Cardiac fibroblast (primary cell): ENCODE measurements at regions not wholly inside any gene's neighbourhood (a gene's known extent, or its start where the extent isn't known, plus 50 kb on each side); places are given as distances from the start of the nearest gene placed in this dataset.

ENCODE experiments used
- DNase-seq, 2 donors: peaks; one replicate each; pipeline versions ENCODE4 v3.0.0 to v3.0.0-alpha.2; 2010; ENCODE audit warnings: low read depth in 2 of 2
- H3K4me3 ChIP-seq, 2 donors: replicated peaks in 1 of 2; 1 replicate in 1 of 2; 2 replicates in 1 of 2; pipeline ENCODE4 v1.5.1; 2011; ENCODE audit warnings: low read depth in 2 of 2, low read length in 2 of 2, mild to moderate bottlenecking in 2 of 2, moderate library complexity in 1 of 2
- TF ChIP-seq, protein P1 (sequence below): IDR thresholded peaks from one replicate; pipeline ENCODE4 v1.5.1; 2011; ENCODE audit warnings: low read depth, mild to moderate bottlenecking, low read length, inconsistent platforms

DNA sequence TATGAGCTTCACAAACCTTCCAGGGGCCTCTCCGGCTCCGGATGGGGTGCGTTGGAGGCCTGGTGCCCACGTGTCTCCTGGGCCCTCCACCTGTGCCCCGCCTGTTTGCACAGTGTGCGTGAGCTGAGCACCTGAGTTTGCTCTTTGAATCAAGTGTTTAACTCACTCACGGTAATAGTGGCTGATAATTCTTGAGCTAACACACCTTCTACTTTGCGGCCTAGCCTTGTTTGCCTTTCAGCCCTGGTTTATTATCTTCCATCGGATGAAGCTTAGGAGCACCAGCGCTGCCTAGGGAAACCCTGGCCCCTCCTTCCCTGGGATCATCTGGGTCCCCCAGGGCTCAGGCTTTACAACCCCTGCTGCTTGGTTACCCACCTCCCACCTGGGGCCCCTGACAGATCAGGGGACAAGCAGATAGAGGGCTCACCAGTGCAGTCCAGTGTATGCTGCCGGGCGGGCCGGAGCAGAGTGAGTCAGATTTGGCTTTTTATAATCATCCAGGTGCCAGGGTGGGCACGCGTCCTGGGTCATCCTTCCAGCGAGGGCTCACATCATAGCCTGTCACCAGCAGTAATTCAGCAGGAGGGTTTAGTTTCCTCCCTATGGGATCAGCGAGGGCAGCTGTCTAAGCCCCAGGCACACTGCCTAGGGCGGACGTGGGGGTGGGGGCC lies 62.8 kb upstream of the RFLNA start:
- H3K4me3 ChIP-seq, result no peak overlapping the region
- TF ChIP-seq, protein P1, sequence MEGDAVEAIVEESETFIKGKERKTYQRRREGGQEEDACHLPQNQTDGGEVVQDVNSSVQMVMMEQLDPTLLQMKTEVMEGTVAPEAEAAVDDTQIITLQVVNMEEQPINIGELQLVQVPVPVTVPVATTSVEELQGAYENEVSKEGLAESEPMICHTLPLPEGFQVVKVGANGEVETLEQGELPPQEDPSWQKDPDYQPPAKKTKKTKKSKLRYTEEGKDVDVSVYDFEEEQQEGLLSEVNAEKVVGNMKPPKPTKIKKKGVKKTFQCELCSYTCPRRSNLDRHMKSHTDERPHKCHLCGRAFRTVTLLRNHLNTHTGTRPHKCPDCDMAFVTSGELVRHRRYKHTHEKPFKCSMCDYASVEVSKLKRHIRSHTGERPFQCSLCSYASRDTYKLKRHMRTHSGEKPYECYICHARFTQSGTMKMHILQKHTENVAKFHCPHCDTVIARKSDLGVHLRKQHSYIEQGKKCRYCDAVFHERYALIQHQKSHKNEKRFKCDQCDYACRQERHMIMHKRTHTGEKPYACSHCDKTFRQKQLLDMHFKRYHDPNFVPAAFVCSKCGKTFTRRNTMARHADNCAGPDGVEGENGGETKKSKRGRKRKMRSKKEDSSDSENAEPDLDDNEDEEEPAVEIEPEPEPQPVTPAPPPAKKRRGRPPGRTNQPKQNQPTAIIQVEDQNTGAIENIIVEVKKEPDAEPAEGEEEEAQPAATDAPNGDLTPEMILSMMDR, result no peak

DNA sequence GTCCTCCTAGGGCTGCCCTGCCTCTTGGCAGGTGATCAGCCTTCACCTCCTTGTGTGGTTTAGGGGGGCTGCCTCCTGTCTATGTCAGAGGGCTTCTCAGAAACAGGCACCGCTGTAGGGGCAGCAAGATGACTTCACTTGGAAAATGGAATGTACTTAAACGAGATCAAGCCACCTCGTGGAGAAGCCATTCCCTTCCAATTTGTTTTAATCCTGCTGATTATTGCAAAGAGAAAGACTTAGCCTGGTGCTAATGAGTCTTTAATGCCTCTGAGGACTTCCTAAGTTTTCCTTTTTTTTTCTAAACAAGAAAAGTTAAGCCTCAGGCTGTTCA lies 62.3 kb upstream of the RFLNA start:
- H3K4me3 ChIP-seq, result no peak overlapping the region
- DNase-seq, result peak in 1 of 2 donors; percentile 29
- TF ChIP-seq, protein P1, result no peak

More for the DNA sequence above, 62.8 kb upstream of the RFLNA start:
- no peak for DNase-seq

DNA sequence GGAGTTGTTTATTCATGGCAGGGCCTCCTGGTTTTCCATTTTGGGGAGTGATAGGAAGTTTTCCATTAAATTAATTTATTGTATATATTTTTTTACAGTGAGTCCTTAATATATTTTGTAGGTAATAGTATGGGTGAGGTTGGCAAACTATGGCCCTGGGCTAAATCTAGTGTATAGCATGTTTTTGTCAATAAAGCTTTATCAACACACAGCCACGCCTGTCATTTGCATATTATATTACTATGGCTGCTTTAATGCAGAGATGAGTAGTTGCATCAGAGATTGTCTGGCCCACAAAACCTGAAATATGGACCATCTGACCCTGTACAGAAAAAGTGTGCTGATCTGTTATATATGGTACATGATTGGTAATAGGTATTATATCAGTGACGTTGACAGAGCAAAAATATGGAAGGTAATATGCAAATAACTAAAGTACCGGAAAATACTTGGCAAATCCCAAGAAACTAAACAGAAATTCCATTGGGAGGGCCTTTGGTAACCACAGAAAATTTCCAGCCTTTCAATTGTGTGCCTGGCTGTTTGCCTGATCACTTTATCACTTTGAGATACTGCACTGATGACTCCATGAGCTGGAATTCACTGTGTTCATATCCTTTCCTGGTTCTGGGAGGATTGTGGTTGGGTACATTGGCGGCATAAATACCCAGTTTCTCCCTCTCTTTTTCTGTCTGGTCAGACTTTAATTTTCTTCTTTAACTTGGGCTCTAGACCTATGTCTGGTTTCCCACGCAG lies 61.7 kb upstream of the RFLNA start:
- no peak overlapping the region for H3K4me3 ChIP-seq
- DNase-seq, result peak; percentile 82 to 96
- TF ChIP-seq, protein P1, result no peak

DNA sequence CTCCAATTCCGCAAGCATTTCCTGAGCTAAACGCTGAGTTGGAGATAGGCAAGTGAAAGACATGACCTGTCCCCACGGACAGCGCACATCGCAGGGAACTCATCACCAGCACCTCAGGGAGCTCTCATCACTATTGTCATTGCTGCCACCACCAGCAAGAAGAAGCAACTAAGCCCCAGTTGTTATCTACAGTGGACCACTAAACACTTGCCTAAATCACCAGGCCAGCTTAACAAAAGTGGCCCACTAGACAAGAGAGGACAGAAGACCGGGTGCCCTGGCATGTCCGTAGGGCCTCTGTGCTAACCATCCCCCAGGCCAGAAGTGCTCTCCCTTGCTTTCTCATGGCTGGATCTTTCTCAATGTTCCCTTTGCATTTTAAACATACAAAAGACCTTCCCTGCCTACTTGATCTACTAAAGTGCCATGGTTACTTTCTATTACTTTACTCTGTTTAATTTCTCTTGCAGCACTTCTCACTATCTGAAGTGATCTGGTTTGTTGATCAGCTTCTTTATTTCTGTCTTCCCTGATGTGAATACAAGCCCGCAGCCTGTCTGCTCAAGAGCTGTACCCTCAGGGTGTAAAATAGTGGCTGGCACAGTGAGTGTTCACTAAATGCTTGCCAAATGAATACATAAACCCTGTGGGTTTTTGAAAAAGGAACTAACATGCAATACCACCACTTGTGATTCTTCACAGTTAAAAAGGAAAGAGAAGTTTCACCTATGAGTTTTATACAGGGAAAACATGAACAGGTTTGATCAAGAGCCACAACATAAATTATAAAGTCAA lies 60.9 kb upstream of the RFLNA start:
- no peak overlapping the region for H3K4me3 ChIP-seq
- TF ChIP-seq, protein P1, result no peak
- peak; percentile 19 to 53 for DNase-seq

DNA sequence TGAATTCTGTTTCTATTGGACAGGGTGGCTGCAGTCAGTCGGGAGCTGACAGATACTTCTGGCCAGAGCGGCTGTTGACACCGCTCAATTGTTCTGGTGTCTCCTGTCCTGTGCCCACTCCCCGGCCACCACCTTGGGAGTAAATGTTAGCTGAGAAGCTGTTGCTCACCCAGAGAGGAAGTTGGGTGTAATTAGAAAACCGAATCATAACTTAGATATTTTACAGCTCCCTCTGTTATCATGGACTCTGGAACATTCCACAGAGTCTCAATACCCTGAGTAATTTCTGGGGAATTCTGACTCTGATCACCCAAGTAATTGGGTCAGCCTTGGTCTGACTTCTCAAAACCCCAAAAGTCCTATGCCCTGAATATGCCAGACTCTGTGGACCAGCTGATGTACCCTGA lies 58.3 kb upstream of the RFLNA start:
- DNase-seq, result peak; percentile 86 to 87
- no peak overlapping the region for H3K4me3 ChIP-seq
- TF ChIP-seq, protein P1, result no peak

DNA sequence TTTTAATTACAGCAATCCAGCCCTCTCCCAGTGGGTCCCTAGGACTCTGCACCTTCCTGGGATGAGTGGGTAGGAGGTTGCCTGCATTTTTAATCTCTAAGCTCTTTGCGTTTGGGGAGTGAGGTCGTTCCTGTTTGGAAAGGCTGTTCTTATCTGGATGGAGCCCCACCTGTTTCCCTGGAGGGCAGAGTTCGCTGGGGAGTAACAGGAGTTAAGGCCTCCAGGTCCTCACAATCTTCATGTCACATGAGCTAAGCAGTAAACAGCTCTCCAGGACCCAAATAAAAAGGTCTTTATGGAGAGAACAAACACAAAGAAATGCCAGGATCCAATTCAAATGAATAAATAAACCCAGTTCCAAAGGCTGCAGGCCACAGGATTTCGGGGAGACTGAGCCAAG lies 56.0 kb upstream of the RFLNA start:
- TF ChIP-seq, protein P1, result no peak
- no peak for DNase-seq
- H3K4me3 ChIP-seq, result no peak overlapping the region
